NCI-H1694 (cell line): ENCODE measurements at regions not wholly inside any gene's neighbourhood (a gene's known extent, or its start where the extent isn't known, plus 50 kb on each side); places are given as distances from the start of the nearest gene placed in this dataset.
"Not testable (repeated sequence)": the region's sequence is repeated elsewhere in the genome, so short reads cannot be mapped to it uniquely, and the experiment has no call there.

Source experiments
- DNase-seq: peaks from one replicate; lab custom pipeline; 2025; lab: John Stamatoyannopoulos, UW

DNA sequence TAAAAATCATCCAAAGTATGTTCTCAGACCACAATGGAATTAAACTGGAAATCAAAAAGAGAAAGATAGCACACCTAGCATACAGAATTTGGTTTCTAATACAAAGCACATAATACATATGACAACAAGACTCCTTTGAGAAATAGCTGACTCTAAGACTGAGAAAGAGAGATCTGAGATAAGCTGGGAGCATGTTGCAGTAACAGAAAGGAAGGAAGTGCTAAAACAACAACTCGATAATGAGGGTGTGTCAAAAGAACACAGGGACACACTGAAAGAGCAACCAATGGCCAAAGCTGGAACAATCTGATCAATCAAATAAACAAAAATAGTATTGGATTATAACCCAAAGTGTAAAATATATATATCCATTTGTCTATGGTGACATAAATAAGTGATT, 586.6 kb downstream of the C4orf33 start:
- DNase-seq: no peak

DNA sequence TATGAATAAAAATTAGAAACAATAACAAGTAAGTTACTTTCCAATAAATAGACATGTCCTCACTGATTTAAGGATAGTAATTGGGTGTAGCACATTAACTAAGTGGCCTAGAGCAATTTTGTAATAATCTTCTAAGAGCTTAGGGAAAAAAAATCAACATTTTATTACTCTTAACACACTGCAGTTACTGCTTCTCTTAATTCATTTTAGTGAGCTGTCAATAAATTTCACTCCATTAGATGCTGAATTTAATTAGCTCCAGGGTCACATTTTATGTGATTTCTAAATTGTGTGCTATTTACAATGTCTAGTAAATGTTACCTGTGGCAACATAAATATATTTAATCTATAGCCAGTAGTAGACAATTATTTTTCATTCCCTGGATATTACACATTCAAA, 612.0 kb downstream of the C4orf33 start:
- no peak for DNase-seq

DNA sequence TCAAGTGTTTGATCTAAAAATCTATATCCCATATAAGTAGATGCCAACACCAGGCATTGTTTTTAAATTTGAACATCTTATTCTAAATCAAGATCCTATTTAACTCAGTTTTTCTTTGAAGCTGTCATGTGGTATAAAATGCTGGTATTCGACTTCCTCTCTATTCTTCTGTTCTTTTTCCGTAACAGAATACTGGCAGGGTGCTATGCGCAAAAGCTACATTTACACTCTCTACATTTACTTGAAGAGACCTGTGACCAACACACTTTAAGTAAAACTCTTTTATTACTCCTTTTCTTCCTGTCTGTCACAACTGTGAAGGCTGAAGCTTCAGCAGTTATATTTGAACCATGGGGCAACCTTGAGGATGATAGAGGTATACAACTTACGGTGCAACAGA, 612.8 kb downstream of the C4orf33 start:
- no peak for DNase-seq

DNA sequence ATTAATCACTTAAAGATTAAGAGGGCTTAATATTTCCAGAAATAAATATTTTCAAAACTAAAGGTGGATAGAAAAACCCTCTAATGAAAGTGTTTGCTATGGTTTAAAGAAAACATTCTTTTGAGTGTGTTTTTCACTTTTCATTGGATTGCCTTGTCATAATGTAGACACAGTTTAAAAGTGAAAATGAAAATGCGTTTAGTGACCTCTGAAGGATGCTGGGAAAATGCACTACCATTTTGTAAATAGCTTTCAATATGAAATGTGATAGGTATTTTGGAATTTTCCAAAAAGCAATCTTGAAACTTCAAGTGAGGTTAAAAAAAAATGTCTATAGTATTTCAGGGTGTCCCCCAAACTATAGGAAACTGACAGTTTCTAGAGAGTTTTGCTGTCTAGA, 642.2 kb downstream of the C4orf33 start:
- DNase-seq: no peak

DNA sequence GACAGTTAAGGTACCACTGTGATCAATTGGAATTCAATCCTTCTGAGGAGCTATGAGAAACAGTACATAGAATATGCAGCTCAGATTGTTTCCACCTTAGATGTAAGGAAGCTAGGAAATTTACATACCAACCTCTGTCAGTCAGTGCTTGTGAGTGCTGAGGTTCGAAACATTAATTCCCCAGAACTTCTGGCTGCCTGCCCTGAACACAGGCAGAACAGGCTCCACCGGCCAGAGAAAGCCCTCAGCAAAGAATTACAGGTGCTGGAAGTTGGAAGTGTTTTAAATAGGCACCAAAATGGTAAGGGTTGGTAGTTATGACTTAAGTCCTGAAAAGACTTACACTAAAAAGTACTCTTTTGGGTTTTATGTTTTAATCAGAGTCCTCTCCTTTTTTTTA, 651.8 kb downstream of the C4orf33 start:
- no peak for DNase-seq

DNA sequence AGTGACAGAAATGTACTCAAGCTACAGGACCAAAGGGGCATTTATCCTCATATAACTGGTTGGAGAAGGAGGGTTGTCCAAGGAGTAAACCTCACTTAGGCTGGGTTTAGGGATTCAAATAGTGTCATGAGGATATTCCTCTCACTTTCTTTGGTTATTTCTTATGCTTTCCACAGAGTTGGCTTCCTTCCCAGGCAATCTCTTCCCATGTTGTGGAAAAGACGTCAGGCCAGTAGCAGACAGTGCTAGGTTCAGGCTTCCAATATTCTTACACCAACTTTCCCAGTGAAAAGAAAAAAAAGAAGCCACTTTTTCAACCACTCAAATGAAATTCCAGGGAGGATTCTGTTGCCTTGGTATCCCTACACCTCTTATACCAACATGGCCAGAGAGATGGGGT, 653.0 kb downstream of the C4orf33 start:
- DNase-seq: no peak

DNA sequence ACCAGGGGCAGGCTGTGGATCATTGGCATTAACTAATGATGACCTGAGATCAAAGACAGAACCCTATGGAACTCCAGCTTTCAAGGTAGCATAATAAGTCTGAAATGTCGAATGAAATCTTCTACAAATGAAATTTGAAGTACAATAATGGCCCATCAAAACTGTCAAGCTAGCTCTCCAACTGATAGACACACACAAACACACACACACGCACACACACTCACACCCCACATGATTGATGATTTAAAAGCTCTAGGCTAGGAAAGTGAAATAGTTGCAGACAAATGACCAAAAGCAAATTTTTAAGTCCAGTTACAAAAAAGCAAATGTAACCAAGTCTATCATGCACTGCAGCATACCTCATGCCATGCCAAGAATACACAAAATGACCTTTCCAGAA, 655.7 kb downstream of the C4orf33 start:
- no peak for DNase-seq

DNA sequence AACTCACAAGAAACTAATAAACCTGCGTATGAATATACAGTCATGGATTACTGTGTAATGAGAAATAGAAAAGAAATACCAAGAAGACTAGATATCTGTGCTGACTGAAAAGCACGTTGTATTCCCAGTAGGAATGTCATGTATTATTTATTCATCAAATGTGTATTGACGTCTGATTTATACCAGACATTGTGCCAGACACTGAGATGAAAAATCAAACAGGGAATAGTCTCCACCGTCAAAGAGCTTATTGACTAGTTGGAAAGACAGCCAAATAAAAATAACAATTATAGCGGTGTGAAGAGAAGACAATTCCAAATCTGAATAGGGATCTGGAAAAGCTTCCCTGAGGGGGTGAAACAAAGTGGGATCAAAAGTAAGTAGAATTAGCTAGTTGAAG, 687.6 kb downstream of the C4orf33 start:
- DNase-seq: no peak

DNA sequence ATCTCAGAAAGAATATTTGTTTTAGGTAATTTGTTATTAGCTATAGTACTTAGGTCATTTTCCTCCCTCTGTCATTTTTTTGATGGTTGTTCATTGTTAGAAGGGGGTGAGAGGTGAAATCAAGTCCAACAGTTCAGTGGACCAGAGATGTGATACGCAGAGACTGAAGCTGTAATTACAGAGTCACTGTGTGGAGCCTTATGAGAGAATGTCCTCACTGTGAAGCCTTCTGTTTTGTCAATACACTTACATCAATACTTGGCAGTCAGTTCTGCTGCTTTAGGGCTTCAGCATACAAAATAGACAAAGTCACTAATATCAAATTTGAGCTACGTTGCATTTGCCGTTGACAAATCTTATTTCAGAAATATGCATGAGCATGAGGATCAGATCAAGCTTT, 692.5 kb downstream of the C4orf33 start:
- no peak for DNase-seq

DNA sequence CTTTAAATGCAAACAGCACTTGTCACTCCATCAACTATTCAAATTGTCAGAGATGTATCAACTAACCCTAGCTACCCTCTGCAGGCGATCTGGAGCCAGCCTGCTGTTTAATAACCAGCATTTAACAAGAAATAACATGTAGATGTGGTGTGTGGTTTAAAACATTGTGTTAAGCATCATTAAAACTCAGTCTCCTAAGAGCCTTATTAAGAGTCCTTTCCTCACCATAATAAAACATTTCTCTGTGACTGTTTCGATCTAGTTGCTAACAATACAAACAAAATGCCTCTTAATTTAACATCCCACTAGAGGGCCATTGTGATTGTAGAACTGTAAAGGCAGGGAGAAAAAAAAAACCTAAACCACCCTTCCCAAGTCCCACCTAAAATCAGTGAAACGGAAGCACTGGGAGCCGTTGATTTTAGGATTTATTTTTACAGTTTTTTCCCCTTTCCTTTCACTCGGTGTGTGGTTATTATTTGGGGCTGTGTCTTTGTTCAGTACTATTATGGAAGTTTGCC, 708.6 kb downstream of the C4orf33 start:
- no peak for DNase-seq

DNA sequence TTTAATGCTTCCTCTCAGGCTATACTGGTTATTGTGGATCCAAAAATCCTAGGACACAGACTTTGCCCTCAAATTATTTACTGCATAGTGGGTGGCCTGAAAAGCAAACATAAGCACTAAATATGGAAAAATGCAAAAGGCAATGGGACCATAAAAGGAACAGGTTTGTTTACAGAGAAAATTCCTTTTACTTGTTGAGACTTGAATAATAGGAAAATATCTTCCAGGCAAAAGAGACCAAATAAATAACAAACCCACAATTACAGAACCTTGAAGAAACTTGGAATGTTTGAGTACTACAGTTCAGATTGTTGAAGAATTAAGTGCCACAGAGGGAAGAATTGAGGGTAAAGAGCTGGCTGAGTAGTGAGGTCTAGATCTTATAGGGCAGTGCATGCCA, 711.0 kb downstream of the C4orf33 start:
- no peak for DNase-seq

DNA sequence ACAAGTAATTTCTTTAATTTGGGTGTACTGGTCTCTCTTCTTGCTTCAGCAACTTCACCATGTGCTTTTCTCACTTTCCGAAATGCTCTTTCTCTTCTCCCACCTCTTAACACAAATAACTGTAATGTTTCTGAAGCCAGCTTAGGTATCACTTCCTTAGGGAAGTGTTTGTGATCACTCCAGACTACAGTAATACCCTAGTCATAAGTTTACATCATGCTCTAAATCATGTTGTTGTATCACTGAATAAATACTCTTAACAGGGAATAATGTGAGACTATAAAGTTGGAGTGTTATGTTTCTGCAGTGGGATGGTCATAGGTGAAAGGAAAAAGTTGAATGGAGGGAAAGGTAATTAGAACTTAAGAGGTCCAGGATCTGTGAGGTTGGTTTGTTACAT, 712.3 kb downstream of the C4orf33 start:
- no peak for DNase-seq

DNA sequence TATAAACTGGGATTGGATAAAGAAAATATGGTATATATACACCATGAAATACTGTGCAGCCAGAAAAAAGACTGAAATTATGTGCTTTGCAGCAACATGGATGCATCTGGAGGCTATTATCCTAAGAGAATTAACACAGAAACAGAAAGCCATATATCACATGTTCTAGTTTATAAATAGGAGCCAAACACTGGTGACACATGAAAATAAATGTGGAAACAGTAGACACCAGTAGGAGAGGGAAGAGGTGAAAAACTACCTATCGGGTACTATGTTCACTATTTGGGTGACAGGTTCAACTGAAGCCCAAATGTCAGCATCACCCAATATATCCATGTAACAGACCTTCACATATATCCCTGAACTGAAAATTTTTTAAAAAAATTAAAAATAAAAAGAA, 725.1 kb downstream of the C4orf33 start:
- DNase-seq: no peak

DNA sequence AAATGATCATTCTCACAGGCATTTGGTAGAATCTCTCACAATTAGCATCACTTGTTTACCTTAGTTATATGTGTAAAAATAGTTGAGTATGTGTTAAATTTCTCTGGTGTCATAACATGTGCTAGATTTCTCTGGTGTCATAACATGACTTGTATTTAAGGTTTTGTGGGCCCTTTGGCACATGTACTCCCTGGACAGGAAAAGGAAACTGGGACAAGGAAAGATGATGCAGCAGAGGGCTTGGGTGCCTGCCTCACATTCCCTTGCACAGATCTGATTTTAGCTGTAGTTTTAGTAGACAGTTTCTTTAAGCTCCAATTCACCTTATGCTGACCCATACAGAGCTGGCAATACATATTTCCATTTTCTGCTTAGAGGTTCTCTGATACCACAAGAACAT, 726.0 kb downstream of the C4orf33 start:
- no peak for DNase-seq

DNA sequence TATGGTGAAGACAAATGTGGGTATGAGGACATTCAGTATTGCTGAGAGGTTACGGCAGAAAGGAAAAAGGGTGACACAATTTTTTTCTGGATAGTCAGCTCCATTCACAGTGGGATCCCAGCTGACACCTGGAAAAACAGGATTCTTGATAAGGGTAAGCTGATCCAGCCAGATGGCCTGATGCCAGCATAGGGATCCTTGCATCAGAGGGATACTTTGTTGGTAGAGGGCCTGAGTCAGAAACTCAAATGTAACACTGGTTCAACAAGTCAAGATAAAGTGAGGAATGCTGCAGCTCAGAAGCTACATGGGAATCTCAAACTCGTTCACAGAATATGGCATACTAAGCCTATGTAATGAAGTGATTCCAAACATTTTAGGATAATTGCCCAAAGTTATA, 726.7 kb downstream of the C4orf33 start:
- DNase-seq: no peak

DNA sequence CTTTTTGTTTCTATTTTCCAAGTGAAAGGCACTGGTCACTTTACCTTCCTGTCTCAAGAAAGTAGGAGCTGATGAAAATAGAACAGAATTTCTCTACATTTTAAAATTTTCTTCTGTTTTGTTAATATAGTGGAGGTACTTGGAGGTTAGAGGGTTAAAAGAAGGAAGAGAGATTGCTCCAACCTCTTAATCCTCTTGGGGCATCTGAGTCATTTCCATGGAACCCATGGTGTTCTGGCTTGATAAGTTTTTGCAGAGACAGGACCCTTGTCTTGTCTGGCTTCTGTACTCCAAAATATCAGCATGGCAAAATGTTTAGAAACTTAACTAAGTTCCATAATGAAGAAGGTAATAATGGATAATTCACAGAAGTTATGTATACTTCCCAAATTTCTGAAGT, 727.2 kb downstream of the C4orf33 start:
- no peak for DNase-seq

DNA sequence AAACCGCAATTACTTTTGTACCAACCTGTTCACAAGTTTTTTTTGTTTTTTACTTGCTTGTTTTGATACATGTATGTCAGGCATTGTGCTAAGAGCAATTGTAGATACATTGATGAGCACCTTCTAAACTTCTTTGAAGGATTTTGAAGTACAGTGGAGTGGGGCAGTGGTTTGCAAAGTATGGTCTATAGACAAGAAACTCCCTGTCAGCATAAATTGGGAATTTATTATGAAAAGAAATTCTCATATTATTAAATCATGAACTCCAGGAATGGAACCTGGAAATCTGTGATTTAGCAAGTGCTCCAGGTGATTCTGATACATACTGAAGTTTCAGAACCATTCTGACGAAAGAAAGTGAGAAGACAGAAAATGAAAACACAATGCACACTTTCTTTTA, 733.4 kb downstream of the C4orf33 start:
- DNase-seq: no peak

DNA sequence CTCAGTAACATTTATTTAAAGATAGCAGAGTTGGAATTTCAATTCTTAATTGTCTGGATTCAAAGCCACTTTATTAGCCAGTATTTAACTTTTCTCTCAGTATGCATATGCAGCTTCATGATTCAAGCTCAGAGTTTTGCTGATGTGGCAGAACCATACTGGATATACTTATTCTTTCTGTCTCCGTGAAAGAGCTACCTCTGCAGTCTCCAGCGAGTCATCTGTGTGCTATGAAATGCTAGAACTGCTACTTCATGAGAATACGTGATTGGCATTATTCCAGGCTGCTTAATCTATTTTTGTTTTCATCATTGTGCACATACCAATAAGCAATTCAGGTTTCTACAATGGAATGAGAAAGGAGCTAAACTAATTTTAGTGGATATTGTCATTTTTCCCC, 743.7 kb downstream of the C4orf33 start:
- no peak for DNase-seq

DNA sequence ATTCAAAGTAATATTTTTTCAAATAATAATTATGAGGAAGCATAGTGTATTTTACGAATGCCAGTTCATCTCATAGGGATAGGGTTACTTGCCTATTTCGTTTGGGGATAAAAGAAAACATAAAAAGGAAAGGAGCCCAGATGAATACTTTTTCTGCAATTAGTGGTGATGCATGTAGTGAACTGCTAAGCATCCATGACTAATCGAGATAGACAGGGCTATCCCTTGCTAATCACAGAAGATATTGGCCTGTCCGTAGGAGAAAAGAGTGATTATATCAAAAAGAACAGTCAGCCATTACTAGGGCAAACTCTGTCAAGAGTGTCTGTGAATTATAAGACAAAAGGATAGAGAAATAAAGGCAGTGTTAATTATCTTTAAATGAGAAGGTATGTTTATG, 746.1 kb downstream of the C4orf33 start:
- no peak for DNase-seq

DNA sequence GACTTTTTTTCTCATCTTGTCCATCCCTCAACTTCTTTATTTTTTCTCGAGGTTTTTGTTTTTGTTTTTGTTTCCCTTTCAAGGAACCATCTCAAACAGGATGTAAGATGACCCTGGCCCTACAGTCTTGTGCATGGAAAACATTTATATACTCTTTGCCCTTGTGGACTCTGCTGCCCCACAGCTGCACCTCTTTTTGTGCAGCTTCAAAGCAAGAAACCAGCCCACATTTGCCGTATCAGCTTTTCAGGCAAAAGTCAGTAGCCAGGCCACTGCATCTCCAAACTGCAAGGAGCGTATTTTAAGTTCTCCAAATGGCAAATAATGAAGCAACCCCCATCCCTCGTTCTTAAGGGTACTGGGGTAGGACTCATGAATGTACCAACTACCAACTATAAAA, 756.5 kb downstream of the C4orf33 start:
- DNase-seq: no peak

DNA sequence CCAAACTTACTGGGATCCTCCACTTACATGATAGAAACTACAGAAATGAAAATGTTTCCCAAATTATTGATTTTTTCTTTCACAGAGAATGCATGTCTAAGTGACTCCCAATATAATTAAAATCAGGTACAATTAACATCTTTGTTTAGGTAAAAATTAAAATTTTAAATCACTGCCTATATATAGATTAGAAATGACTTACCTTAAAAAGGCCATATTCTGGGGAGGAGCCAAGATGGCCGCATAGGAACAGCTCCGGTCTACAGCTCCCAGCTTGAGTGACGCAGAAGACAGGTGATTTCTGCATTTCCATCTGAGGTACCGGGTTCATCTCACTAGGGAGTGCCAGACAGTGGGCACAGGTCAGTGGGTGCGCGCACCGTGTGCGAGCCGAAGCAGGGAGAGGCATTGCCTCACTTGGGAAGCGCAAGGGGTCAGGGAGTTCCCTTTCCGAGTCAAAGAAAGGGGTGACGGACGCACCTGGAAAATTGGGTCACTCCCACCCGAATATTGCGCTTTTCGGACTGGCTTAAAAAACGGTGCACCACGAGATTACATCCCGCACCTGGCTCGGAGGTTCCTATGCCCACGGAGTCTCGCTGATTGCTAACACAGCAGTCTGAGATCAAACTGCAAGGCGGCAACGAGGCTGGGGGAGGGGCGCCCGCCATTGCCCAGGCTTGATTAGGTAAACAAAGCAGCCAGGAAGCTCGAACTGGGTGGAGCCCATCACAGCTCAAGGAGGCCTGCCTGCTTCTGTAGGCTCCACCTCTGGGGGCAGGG, 757.9 kb downstream of the C4orf33 start:
- DNase-seq: not testable (repeated sequence)

DNA sequence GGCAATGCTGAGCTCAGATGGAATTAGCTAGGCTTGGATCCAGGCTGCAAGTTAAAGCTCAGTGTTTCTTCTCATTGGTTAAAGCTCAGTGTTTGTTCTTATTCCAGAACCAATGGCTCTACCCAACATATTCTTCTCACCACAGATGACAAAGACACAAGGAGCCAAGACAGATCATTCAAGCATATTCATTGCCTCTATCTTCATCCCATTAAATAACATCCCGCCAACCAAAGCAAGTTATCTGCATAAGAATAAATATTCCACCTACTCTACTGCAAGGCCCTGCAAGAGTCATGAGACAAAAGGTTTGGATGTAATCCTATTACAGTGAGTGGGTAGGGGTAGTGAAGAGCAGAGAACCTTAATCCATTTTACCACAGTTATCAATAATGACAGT, 766.5 kb downstream of the C4orf33 start:
- no peak for DNase-seq

DNA sequence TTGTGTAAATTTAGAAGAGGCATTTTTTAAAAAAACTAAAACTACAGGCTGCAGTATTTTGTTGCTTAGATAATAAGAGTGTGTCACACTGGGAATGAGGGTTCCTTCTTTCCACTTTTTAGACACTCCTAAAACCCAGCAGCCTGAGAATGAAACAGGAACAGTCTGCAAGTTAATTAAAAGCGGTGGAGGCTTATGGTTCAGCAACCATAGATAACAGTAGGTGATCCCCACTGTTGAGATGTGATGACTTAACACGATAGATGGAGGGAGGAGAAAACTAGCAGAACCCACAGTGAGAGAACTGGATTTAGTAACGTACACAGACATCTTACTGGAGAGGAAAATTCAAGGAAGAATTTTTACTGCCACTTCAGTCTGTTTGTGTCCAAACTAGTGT, 767.3 kb downstream of the C4orf33 start:
- no peak for DNase-seq

DNA sequence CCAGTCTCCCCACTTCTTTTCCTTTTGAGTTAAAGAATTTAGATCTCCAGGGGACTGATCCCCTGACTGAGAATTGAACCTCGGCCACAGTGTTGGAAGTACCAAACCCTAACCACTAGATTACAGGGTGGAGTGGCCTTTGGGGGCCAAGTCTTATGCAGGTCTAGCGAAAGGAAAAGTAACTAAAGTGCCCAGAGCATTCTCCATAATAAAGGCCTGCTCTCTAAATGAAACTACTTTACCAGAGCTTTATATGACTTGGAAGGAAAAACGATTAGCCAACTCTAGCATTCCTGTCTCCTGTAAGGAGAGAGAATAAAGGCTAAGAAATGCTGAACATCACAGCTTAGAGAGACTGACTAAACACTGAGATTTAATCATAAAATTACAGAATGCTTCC, 788.0 kb downstream of the C4orf33 start:
- no peak for DNase-seq
